Lower lobe of right lung (tissue), 2 donors: ENCODE measurements at regions not wholly inside any gene's neighbourhood (a gene's known extent, or its start where the extent isn't known, plus 50 kb on each side); places are given as distances from the start of the nearest gene placed in this dataset.
"Not testable (repeated sequence)": the region's sequence is repeated elsewhere in the genome, so short reads cannot be mapped to it uniquely, and the experiment has no call there.

Source experiments
- ATAC-seq, 2 donors: fragments of 200-7000 bp; cut with Tn5 transposase; one replicate each; pipeline ENCODE4 v1.9.1; 2020 to 2022; ENCODE audit warnings: mild to moderate bottlenecking in 2 of 2, moderate library complexity in 2 of 2
- DNase-seq: peaks from one replicate; pipeline ENCODE4 v3.0.0-alpha.2; 2020
- H3K27ac ChIP-seq: fragments of 200-600 bp; one replicate; pipeline ENCODE4 v1.8.0; 2022
- H3K27me3 ChIP-seq: fragments of 200-600 bp; one replicate; pipeline ENCODE4 v1.8.0; 2022; ENCODE audit warnings: low read depth
- H3K36me3 ChIP-seq: fragments of 200-600 bp; one replicate; pipeline ENCODE4 v1.8.0; 2022; ENCODE audit warnings: mild to moderate bottlenecking
- H3K4me1 ChIP-seq: fragments of 200-600 bp; one replicate; pipeline ENCODE4 v1.8.0; 2022
- H3K4me3 ChIP-seq: fragments of 200-600 bp; one replicate; pipeline ENCODE4 v1.8.0; 2022; ENCODE audit warnings: mild to moderate bottlenecking
- H3K9me3 ChIP-seq: fragments of 200-600 bp; one replicate; pipeline ENCODE4 v1.8.0; 2022
- intact Hi-C: fragments of 100-400 bp; cut with DNase I; formaldehyde crosslinking; loops from one replicate; pipeline ENCODE4 v1.11.0; 2022
- TF ChIP-seq, protein P1 (sequence below): fragments of 200-600 bp; IDR thresholded peaks from one replicate; pipeline ENCODE4 v1.8.0; 2022; ENCODE audit warnings: antibody characterized with exemption, mild to moderate bottlenecking
- donor health status: DM: no; HTN: yes; CAD: no; lungs with severe emphysema.

DNA sequence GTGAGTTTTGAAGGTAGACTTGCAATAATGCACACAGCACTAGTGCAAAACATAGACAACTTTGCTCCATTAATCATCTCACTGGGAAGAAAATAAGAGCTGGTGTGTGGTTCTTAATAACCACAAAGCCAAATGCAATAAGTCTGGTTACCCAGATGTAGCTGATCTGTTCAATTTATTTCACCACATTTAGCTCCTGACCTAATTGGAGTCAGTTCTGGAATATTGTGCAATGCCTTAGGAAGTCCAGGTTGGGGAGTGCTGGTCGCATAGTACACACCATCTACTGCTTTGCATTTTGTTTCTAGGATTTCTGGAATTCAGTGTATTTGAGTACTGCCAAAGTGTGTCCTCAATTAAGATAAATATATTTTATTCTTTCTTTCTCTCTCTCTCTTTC is 483.3 kb upstream of the SPRY2 start:
- Histone ChIP-seq H3K36me3 (no peaks in the 10 kb centered on the region), H3K4me1 (no peaks in the 10 kb centered on the region), H3K27ac (no peak overlapping the region), H3K27me3 (no peaks in the 10 kb centered on the region), H3K9me3 (peaks cover 7% of the 10 kb centered on the region), H3K4me3 (no peak overlapping the region)
- no peak for DNase-seq
- intact Hi-C loops, result no loop called here
- peak; percentile 51 to 64 for ATAC-seq
- TF ChIP-seq, protein P1, sequence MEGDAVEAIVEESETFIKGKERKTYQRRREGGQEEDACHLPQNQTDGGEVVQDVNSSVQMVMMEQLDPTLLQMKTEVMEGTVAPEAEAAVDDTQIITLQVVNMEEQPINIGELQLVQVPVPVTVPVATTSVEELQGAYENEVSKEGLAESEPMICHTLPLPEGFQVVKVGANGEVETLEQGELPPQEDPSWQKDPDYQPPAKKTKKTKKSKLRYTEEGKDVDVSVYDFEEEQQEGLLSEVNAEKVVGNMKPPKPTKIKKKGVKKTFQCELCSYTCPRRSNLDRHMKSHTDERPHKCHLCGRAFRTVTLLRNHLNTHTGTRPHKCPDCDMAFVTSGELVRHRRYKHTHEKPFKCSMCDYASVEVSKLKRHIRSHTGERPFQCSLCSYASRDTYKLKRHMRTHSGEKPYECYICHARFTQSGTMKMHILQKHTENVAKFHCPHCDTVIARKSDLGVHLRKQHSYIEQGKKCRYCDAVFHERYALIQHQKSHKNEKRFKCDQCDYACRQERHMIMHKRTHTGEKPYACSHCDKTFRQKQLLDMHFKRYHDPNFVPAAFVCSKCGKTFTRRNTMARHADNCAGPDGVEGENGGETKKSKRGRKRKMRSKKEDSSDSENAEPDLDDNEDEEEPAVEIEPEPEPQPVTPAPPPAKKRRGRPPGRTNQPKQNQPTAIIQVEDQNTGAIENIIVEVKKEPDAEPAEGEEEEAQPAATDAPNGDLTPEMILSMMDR, result no peak

DNA sequence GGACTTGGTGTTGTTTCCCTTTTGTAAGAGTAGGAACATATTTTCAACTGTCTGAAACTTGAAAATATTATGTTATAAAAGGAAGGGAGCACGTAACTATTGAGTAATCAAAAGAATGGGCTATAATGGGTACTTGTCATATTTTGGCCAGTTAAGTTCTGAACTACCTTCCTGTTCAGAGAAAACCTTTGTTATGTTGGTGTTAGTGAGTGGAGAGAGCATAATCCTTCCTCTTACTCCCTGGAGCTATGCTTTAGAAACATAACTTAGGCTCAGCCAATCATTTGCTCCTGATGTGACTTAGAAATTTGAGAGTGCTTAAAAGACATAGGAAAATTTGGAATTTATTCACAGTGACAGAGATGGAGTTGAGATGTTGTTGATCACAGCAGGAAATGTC is 482.5 kb upstream of the SPRY2 start:
- no peaks in the 10 kb centered on the region for H3K36me3 ChIP-seq
- H3K27me3 ChIP-seq, result no peaks in the 10 kb centered on the region
- intact Hi-C loops, result no loop called here
- no peak overlapping the region for H3K27ac ChIP-seq
- no peak for DNase-seq
- TF ChIP-seq, protein P1, result no peak
- no peak overlapping the region for H3K4me3 ChIP-seq
- no peaks in the 10 kb centered on the region for H3K9me3 ChIP-seq
- no peak for ATAC-seq
- no peaks in the 10 kb centered on the region for H3K4me1 ChIP-seq

DNA sequence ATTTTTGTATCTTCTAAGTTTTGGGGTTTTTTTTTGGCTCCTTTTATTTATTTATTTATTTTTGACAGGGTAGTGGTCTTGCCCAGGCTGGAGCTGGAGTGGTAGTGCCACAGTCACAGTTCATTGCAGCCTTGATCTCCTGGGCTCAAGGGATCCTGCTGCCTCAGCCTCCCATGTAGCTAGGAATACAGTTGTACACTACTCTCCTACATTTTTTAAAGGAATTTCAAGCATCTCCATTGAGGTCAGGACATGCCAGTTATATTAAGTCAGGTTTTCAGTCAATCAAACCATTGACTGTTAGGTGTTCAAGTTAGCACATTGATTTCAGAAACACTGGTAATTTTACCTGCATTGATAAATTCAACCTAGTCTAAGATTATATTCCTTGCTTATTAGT is 480.5 kb upstream of the SPRY2 start:
- H3K9me3 ChIP-seq, result no peaks in the 10 kb centered on the region
- TF ChIP-seq, protein P1, result no peak
- no peaks in the 10 kb centered on the region for H3K36me3 ChIP-seq
- intact Hi-C loops, result no loop called here
- no peaks in the 10 kb centered on the region for H3K27me3 ChIP-seq
- no peak overlapping the region for H3K4me3 ChIP-seq
- H3K4me1 ChIP-seq, result no peaks in the 10 kb centered on the region
- DNase-seq (no peak), ATAC-seq (no peak)
- no peak overlapping the region for H3K27ac ChIP-seq

DNA sequence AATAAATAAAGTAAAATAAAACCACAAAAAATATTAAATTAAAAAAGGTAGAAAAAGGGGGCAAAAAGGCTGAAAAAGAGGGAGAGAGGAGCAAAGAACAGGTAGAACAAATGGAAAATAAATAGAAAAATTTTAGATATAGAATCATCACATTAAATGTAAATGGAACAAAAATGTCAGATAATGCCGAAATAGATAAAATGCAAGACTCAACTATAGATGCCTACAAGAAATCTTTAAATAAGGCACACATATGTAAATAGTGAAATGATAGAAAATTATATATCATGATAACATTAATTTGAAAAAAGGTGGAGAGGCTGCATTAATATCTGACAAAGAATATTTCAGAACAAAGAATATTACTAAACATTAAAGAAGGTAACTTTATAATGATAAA is 477.1 kb upstream of the SPRY2 start:
- TF ChIP-seq, protein P1, result no peak

DNA sequence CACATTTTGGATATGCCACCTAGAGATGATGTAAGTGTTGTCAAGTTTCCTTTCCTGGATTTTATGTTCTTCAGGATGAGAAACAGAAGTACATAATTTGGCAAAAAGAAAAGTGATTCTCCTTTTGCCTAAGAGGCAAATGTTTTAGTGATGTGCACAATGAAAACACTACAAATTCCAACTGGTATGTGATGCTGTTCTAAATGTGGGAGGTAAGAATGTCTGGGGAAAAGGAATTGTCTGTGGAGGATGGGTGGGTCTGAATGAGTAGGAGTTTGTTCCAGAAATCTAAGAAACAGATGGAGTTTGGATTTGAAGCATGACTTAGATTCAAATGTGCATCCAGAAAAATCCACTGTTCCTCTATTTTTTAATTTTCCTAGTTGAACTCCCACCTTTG is 473.6 kb upstream of the SPRY2 start:
- Histone ChIP-seq H3K27ac (no peak overlapping the region), H3K4me3 (no peak overlapping the region), H3K4me1 (no peaks in the 10 kb centered on the region), H3K27me3 (no peaks in the 10 kb centered on the region), H3K9me3 (peaks cover 3% of the 10 kb centered on the region), H3K36me3 (no peaks in the 10 kb centered on the region)
- DNase-seq, result no peak
- TF ChIP-seq, protein P1, result no peak
- ATAC-seq, result no peak
- intact Hi-C loops, result no loop called here

More for the DNA sequence above, 477.1 kb upstream of the SPRY2 start:
- no peak for DNase-seq
- Histone ChIP-seq H3K4me3 (no peak overlapping the region), H3K27me3 (no peaks in the 10 kb centered on the region), H3K27ac (no peak overlapping the region), H3K4me1 (no peaks in the 10 kb centered on the region), H3K36me3 (no peaks in the 10 kb centered on the region), H3K9me3 (no peaks in the 10 kb centered on the region)
- no peak for ATAC-seq
- intact Hi-C loops, result no loop called here

DNA sequence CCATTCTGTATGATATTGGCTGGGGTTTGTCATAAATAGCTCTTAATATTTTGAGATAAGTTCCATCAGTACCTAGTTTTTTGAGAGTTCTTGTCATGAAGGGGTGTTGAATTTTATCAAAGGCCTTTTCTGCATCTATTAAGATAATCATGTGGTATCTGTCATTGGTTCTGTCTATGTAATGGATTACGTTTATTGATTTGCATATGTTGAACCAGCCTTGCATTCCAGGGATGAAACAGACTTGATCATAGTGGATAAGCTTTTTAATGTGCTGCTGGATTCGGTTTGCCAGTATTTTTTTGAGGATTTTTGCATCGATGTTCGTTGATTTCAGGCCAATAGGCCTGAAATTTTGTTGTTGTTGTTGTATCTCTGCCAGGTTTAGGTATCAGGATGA is 469.4 kb upstream of the SPRY2 start:
- H3K27ac ChIP-seq, intact Hi-C loops, H3K27me3 ChIP-seq, H3K4me1 ChIP-seq, ATAC-seq, H3K4me3 ChIP-seq, DNase-seq, H3K9me3 ChIP-seq, H3K36me3 ChIP-seq: not testable (repeated sequence)
